ENCODE measurements at regions not wholly inside any gene's neighbourhood (a gene's known extent, or its start where the extent isn't known, plus 50 kb on each side); places are given as distances from the start of the nearest gene placed in this dataset.
"Not testable (repeated sequence)": the region's sequence is repeated elsewhere in the genome, so short reads cannot be mapped to it uniquely, and the experiment has no call there.

DNA sequence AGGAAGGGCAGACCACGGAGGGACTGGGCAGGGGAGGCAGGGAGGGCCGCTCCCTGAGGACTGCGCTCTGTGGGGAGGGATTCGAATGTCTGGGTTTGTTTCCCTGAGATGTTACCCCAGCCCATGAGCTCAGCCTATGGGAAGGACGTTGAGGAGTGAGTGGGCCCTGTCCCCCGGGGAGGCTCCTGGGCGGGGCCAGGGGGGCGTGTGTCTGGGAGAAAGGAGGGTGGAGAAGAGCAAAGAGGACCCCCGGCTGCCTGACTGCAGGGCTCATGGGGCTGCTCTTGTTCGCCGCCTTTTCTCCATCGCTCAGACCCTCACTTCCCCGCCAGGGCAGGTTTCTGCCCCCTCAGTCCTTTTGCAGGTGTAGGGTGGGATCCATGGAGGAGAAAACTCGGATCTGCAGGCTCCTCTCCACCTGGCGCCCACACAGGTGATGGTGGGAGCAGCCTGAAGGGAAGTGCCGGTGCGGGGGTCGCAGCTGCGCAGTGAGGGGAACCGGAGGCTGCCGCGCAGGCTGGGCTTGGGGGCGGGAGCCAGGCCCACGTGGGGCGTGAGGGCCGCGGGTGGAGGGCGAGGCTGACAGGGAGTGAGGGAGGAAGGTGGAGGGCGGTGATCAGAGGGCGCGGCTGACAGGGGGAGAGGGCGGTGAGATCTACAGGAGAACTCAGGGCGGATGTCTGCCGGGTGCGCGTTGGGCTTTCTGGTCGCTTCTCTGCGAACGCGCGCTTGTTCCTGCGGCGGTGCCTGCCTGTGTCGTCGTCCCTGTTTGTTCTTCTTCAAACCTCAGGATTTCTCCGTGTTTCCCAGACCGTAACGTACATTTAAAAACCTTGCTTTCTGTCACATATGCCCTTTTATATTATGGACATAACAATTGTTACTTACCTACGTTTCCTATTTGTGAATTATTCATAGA lies 198.2 kb upstream of the NPAP1 start:
- not testable (repeated sequence) for TF ChIP-seq POLR2A (IDR thresholded peaks at IDR 0.05; ENCODE audit: low read depth); POLR2AphosphoS5 (IDR thresholded peaks at IDR 0.05)

All from esophagus muscularis mucosa (tissue), 2 donors.